HFFc6 (cell line): ENCODE measurements at regions not wholly inside any gene's neighbourhood (a gene's known extent, or its start where the extent isn't known, plus 50 kb on each side); places are given as distances from the start of the nearest gene placed in this dataset. TPM values are rescaled to one million over a fixed set of nuclear protein-coding genes. Genes with fewer than 3 reads are reported as not detected.

Experiments used
- microRNA-seq: library from miRNA; unstranded; fragments of <30 nt; microRNA quantifications from one replicate; pipeline ENCODE4, GENCODE V29; 2019

Small RNA genes lying in the stretch of these regions (microRNA-seq; reads per million reads assigned to microRNA genes)
- not detected for gene MIR4418
